ENCODE measurements at regions not wholly inside any gene's neighbourhood (a gene's known extent, or its start where the extent isn't known, plus 50 kb on each side); places are given as distances from the start of the nearest gene placed in this dataset.

GRCh38 chrX:15929194-15929593, 74.6 kb upstream of the AP1S2 start:
- H3K4me3 ChIP-seq (replicated peaks in 1 of 3), result no peak overlapping the region
- no peak overlapping the region for H3K27ac ChIP-seq
- H3K4me1 ChIP-seq, result no peaks in the 10 kb centered on the region
- DNase-seq, result no peak
- H3K36me3 ChIP-seq, result no peaks in the 10 kb centered on the region
- WGBS, 2 donors, result 73% methylated on average over 2 of the region's 2 CpGs
- H3K27me3 ChIP-seq, result peaks cover 2% of the 10 kb centered on the region
- no peaks in the 10 kb centered on the region for H3K9me3 ChIP-seq
- intact Hi-C loops (cut with DNase I), result no loop called here
- no peak for TF ChIP-seq POLR2A (IDR thresholded peaks at IDR 0.05)
- TF ChIP-seq CTCF (IDR thresholded peaks at IDR 0.05), result no peak

DNA sequence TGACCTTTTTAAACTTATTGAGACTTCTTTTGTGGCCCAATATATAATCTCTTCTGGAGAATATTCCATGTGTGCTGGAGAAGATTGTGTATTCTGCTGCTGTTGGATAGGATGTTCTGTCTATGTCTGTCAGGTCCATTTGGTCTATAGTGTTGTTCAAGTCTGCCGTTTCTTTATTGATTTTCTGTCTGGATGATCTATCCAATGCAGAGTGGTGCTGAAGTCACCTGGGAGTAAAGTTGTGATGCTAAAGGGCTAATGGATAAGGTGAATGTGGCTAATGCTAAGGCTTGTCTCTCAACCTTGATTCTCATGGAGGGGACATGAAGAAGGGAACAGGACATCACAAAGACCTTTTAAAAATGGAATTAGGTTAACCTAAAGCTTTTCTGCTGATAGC, 72.0 kb upstream of the AP1S2 start:
- Histone ChIP-seq H3K27ac (no peak overlapping the region), H3K9me3 (no peaks in the 10 kb centered on the region), H3K27me3 (peaks cover 2% of the 10 kb centered on the region), H3K36me3 (no peaks in the 10 kb centered on the region), H3K4me3 (replicated peaks in 1 of 3) (no peak overlapping the region), H3K4me1 (no peaks in the 10 kb centered on the region)
- intact Hi-C loops (cut with DNase I), result no loop called here
- TF ChIP-seq POLR2A (IDR thresholded peaks at IDR 0.05) (no peak), CTCF (IDR thresholded peaks at IDR 0.05) (no peak)
- WGBS, 2 donors, result 75% methylated on average over 1 of the region's 1 CpG
- no peak for DNase-seq

DNA sequence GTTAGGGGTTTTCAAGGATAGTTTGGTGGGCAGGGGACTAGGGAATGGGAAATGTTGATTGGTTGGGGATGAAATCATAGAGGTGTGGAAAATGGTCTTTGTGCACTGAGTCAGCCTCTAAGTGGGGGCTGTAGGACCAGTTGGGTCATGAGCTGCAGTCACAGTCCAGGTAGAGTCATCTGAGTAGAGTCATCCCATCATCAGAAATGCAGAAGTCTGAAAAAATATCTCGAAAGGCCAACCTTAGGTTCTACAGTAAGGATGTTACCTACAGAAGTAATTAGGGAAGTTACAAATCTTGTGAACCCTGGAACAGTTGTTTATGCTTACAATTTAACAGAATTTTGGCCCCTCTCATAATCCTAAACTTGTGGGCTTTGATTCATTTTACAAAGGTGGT, 63.4 kb upstream of the AP1S2 start:
- no peaks in the 10 kb centered on the region for H3K4me1 ChIP-seq
- H3K36me3 ChIP-seq, result no peaks in the 10 kb centered on the region
- 92 to 100% methylated on average over 1 of the region's 1 CpG for WGBS, 2 donors
- H3K9me3 ChIP-seq, result no peaks in the 10 kb centered on the region
- DNase-seq, result no peak
- intact Hi-C loops (cut with DNase I), result no loop called here
- no peak overlapping the region for H3K4me3 ChIP-seq (replicated peaks in 1 of 3)
- no peak overlapping the region for H3K27ac ChIP-seq
- H3K27me3 ChIP-seq, result no peaks in the 10 kb centered on the region
- no peak for TF ChIP-seq CTCF (IDR thresholded peaks at IDR 0.05)
- no peak for TF ChIP-seq POLR2A (IDR thresholded peaks at IDR 0.05)

- WGBS, 2 donors, result 67 to 71% methylated on average over 4 of the region's 4 CpGs
- no peak for TF ChIP-seq POLR2A (IDR thresholded peaks at IDR 0.05)
- no peak for TF ChIP-seq CTCF (IDR thresholded peaks at IDR 0.05)
Observed at GRCh38 chrX:15916704-15917084, 62.1 kb upstream of the AP1S2 start.

DNA sequence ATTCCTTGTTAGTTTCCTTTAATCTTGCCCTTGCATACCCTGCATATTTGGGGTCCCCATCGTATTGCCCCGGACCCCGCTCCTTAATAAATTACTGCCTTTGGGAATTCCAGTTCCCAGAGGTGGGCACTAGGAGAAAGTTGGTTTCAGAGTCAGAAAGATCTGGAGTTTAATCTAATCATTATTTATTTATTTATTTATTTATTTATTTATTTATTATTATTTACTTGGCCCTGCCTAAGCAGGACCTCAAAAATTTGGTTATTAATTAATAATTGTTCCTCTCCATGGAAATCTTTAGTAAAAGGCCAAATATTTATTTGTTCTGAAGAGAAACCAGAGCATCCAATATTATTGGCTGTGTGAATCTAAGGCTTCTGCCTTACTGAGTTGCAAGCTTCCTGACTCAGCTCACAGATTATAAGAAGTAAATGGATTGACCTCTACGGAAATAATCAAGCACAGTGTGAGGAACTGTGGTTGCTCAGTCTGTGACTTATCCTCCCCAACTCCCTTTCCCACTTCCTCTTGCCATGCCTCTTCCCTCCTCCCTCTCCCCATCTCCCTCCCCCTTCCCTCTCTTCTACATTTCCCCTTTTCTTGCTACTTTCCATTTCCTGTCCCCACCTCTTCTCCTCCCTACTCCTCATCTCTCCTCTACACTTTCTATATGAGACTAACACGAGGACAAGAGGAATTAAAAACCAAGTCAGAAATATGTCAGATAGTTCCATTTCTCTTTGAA, 61.5 kb upstream of the AP1S2 start:
- DNase-seq, result no peak
- H3K4me1 ChIP-seq, result no peaks in the 10 kb centered on the region
- no peaks in the 10 kb centered on the region for H3K27me3 ChIP-seq
- TF ChIP-seq CTCF (IDR thresholded peaks at IDR 0.05), result no peak
- TF ChIP-seq POLR2A (IDR thresholded peaks at IDR 0.05), result no peak
- H3K27ac ChIP-seq, result no peak overlapping the region
- H3K4me3 ChIP-seq (replicated peaks in 1 of 3), result no peak overlapping the region
- H3K9me3 ChIP-seq, result no peaks in the 10 kb centered on the region
- WGBS, 2 donors, result 56 to 77% methylated on average over 5 of the region's 5 CpGs
- intact Hi-C loops (cut with DNase I), result no loop called here
- H3K36me3 ChIP-seq, result no peaks in the 10 kb centered on the region

More at GRCh38 chrX:15916704-15917084, 62.1 kb upstream of the AP1S2 start:
- DNase-seq, result no peak
- H3K36me3 ChIP-seq, result no peaks in the 10 kb centered on the region
- intact Hi-C loops (cut with DNase I), result no loop called here
- no peaks in the 10 kb centered on the region for H3K27me3 ChIP-seq
- H3K27ac ChIP-seq, result no peak overlapping the region
- H3K4me1 ChIP-seq, result no peaks in the 10 kb centered on the region
- no peak overlapping the region for H3K4me3 ChIP-seq (replicated peaks in 1 of 3)
- H3K9me3 ChIP-seq, result no peaks in the 10 kb centered on the region

All from thyroid gland (tissue), 4 donors.